H1 (cell line): ENCODE measurements at regions not wholly inside any gene's neighbourhood (a gene's known extent, or its start where the extent isn't known, plus 50 kb on each side); places are given as distances from the start of the nearest gene placed in this dataset.
A peak's percentile ranks its signal among the peaks of the same experiment; 100 is the strongest.

Experiments used
- CTCF ChIA-PET: fragments of 300-600 bp; sonication (Branson Sonifier 250); formaldehyde crosslinking; loops from one replicate; lab custom pipeline; 2021; ENCODE audit not compliant: partially characterized antibody; lab: Charles Lee
- POLR2A ChIA-PET: fragments of 300-600 bp; sonication (Branson Sonifier 250); formaldehyde crosslinking; loops from one replicate; lab custom pipeline; 2021; ENCODE audit warnings: inconsistent platforms; ENCODE audit not compliant: partially characterized antibody; lab: Charles Lee
- DNase-seq, 2 experiments: peaks; one replicate each; pipeline versions ENCODE4 v3.0.0 to v3.0.0-alpha.2; 2010 to 2022; ENCODE audit warnings: low spot score in 2 of 2, low read depth in 1 of 2, mixed read lengths in 1 of 2
- FAIRE-seq: peaks from 2 replicates; lab custom pipeline; 2011; peaks lifted over from hg19 to GRCh38; lab: Jason Lieb, UNC
- H2AFZ ChIP-seq: 2 replicates; pipeline ENCODE4 v1.8.1; 2012; ENCODE audit warnings: low read length, inconsistent platforms
- H2AK5ac ChIP-seq: 2 replicates; pipeline ENCODE4 v1.6.1; 2013; ENCODE audit warnings: low read depth, low read length
- H2BK120ac ChIP-seq: replicated peaks from 2 replicates; pipeline ENCODE3; 2013; ENCODE audit warnings: low read depth, low read length, inconsistent platforms
- H2BK12ac ChIP-seq: 2 replicates; pipeline ENCODE4 v1.6.1; 2013; ENCODE audit warnings: low read depth, low read length
- H2BK15ac ChIP-seq: 2 replicates; pipeline ENCODE4 v1.6.1; 2013; ENCODE audit warnings: low read length
- H2BK20ac ChIP-seq: 2 replicates; pipeline ENCODE4 v1.6.1; 2013; ENCODE audit warnings: low read length
- H2BK5ac ChIP-seq: 2 replicates; pipeline ENCODE4 v1.6.1; 2013; ENCODE audit warnings: low read depth, low read length
- H3K14ac ChIP-seq: 2 replicates; pipeline ENCODE4 v1.6.1; 2013; ENCODE audit warnings: inconsistent platforms; ENCODE audit not compliant: insufficient read length
- H3K18ac ChIP-seq: 2 replicates; pipeline ENCODE4 v1.6.1; 2013; ENCODE audit warnings: low read length; ENCODE audit errors: extremely low read depth
- H3K23ac ChIP-seq: 2 replicates; pipeline ENCODE4 v1.6.1; 2013; ENCODE audit warnings: inconsistent platforms; ENCODE audit not compliant: insufficient read length
- H3K23me2 ChIP-seq: 2 replicates; pipeline ENCODE4 v1.6.1; 2013; ENCODE audit warnings: low read depth, low read length
- H3K27ac ChIP-seq: 2 replicates; pipeline ENCODE4 v1.6.1; 2011; ENCODE audit warnings: low read depth, low read length, inconsistent platforms
- H3K27me3 ChIP-seq, 4 experiments: replicated peaks in 1 of 4; 1 replicate in 1 of 4; 2 replicates in 3 of 4; pipeline versions ENCODE4 v1.6.1 to v1.8.1; 2011 to 2013; ENCODE audit warnings: low read length in 3 of 4, mild to moderate bottlenecking in 3 of 4, inconsistent platforms in 2 of 4, mixed read lengths in 2 of 4, moderate library complexity in 1 of 4; ENCODE audit not compliant: control insufficient read depth in 3 of 4, insufficient read depth in 3 of 4; ENCODE audit errors: extremely low read depth in 1 of 4
- H3K36me3 ChIP-seq, 4 experiments: 2 replicates each; pipeline versions ENCODE4 v1.6.1 to v1.8.1; 2011 to 2013; ENCODE audit warnings: mild to moderate bottlenecking in 4 of 4, low read length in 3 of 4, moderate library complexity in 2 of 4, control low read depth in 1 of 4, inconsistent platforms in 1 of 4; ENCODE audit not compliant: insufficient read depth in 4 of 4, control insufficient read depth in 2 of 4
- H3K4ac ChIP-seq: replicated peaks from 2 replicates; pipeline ENCODE3; 2013; ENCODE audit warnings: low read length, low read depth, mixed read lengths, inconsistent platforms; ENCODE audit not compliant: insufficient read length
- H3K4me1 ChIP-seq, 4 experiments: replicated peaks in 1 of 4; 1 replicate in 1 of 4; 2 replicates in 3 of 4; pipeline versions ENCODE4 v1.6.1 to v1.8.1; 2011 to 2013; ENCODE audit warnings: low read length in 3 of 4, inconsistent platforms in 2 of 4, mixed read lengths in 1 of 4; ENCODE audit not compliant: insufficient read depth in 4 of 4, control insufficient read depth in 3 of 4
- H3K4me2 ChIP-seq, 2 experiments: 2 replicates each; pipeline versions ENCODE4 v1.6.1 to v1.8.1; 2011 to 2013; ENCODE audit warnings: low read depth in 2 of 2, low read length in 2 of 2, control low read depth in 1 of 2, inconsistent platforms in 1 of 2, mild to moderate bottlenecking in 1 of 2; ENCODE audit not compliant: insufficient read depth in 1 of 2
- H3K4me3 ChIP-seq, 4 experiments: fragments of 200-600, 300-600 bp in 1 of 4; sonication (generic), shearing (Covaris generic), sonication (Bioruptor Twin) in 1 of 4; 2 replicates each; pipeline versions ENCODE4 v1.5.1 to v1.8.1; 2011 to 2016; ENCODE audit warnings: low read length in 4 of 4, low read depth in 3 of 4, control low read depth in 2 of 4, inconsistent platforms in 2 of 4, mild to moderate bottlenecking in 2 of 4, mixed read lengths in 1 of 4, moderate library complexity in 1 of 4; ENCODE audit not compliant: insufficient read depth in 2 of 4; ENCODE audit errors: extremely low read depth in 1 of 4
- H3K56ac ChIP-seq: replicated peaks from 2 replicates; pipeline ENCODE3; 2013; ENCODE audit warnings: low read depth, mild to moderate bottlenecking, mixed read lengths, low read length, inconsistent platforms; ENCODE audit not compliant: insufficient read length
- H3K79me1 ChIP-seq: 2 replicates; pipeline ENCODE4 v1.6.1; 2013; ENCODE audit warnings: low read depth, low read length, control low read depth
- H3K79me2 ChIP-seq, 2 experiments: 2 replicates each; pipeline versions ENCODE4 v1.6.1 to v1.8.1; 2012 to 2013; ENCODE audit warnings: low read length in 2 of 2, mild to moderate bottlenecking in 2 of 2, inconsistent platforms in 1 of 2; ENCODE audit not compliant: insufficient read depth in 2 of 2, control insufficient read depth in 1 of 2
- H3K9ac ChIP-seq, 4 experiments: replicated peaks in 1 of 4; 1 replicate in 1 of 4; 2 replicates in 3 of 4; pipeline versions ENCODE4 v1.6.1 to v1.8.1; 2011 to 2013; ENCODE audit warnings: low read depth in 3 of 4, low read length in 3 of 4, control low read depth in 2 of 4, mild to moderate bottlenecking in 2 of 4, moderate library complexity in 2 of 4, inconsistent platforms in 1 of 4; ENCODE audit errors: extremely low read depth in 1 of 4
- H3K9me3 ChIP-seq, 2 experiments: 2 replicates each; pipeline versions ENCODE4 v1.6.1 to v1.8.1; 2012 to 2013; ENCODE audit warnings: mild to moderate bottlenecking in 2 of 2, moderate library complexity in 2 of 2, control low read depth in 1 of 2, inconsistent platforms in 1 of 2, low read depth in 1 of 2, low read length in 1 of 2, mixed read lengths in 1 of 2; ENCODE audit not compliant: insufficient read depth in 2 of 2
- H4K20me1 ChIP-seq, 2 experiments: replicated peaks in 1 of 2; 2 replicates each; pipeline versions ENCODE3 to v1.8.1; 2011 to 2013; ENCODE audit warnings: inconsistent platforms in 2 of 2, low read length in 2 of 2, mild to moderate bottlenecking in 1 of 2; ENCODE audit not compliant: insufficient read depth in 2 of 2, control insufficient read depth in 1 of 2
- H4K5ac ChIP-seq: 2 replicates; pipeline ENCODE4 v1.6.1; 2013; ENCODE audit warnings: low read length, low read depth, mixed read lengths, inconsistent platforms; ENCODE audit not compliant: insufficient read length
- H4K8ac ChIP-seq: 2 replicates; pipeline ENCODE4 v1.8.0; 2013; ENCODE audit warnings: mild to moderate bottlenecking, moderate library complexity, low read length, inconsistent platforms; ENCODE audit not compliant: insufficient read depth; ENCODE audit errors: extremely low read depth
- H4K91ac ChIP-seq: replicated peaks from 2 replicates; pipeline ENCODE3; 2013; ENCODE audit warnings: low read length, mixed read lengths, inconsistent platforms; ENCODE audit not compliant: insufficient read length
- BACH1 ChIP-seq: IDR thresholded peaks from 2 replicates; pipeline ENCODE4 v1.6.1; 2012; ENCODE audit warnings: low read length, improper control_type of control experiment
- KDM1A ChIP-seq: fragments of 200-600, 300-600 bp; sonication (generic); IDR thresholded peaks from 2 replicates; pipeline ENCODE4 v1.7.1; 2016; ENCODE audit warnings: mild to moderate bottlenecking, low read length, borderline replicate concordance
- MAFK ChIP-seq: IDR thresholded peaks from 2 replicates; pipeline ENCODE4 v1.6.1; 2012; ENCODE audit warnings: low read depth, mild to moderate bottlenecking, improper control_type of control experiment, low read length
- MAX ChIP-seq: IDR thresholded peaks from 2 replicates; pipeline ENCODE4 v1.6.1; 2012; ENCODE audit warnings: inconsistent platforms
- NRF1 ChIP-seq: IDR thresholded peaks from 2 replicates; pipeline ENCODE4 v1.6.1; 2011; ENCODE audit warnings: mild to moderate bottlenecking, low read depth, low read length, improper control_type of control experiment
- RAD21 ChIP-seq, 2 experiments: IDR thresholded peaks in 1 of 2; conservative IDR thresholded peaks in 1 of 2; 2 replicates each; pipeline ENCODE4 v1.6.1; 2011; ENCODE audit warnings: low read depth in 2 of 2, low read length in 2 of 2, improper control_type of control experiment in 1 of 2, inconsistent platforms in 1 of 2, mild to moderate bottlenecking in 1 of 2, moderate library complexity in 1 of 2
- YY1 ChIP-seq: IDR thresholded peaks from 2 replicates; pipeline ENCODE4 v1.6.1; 2011; ENCODE audit warnings: low read depth, mild to moderate bottlenecking, low read length
- WGBS, 2 experiments: shearing (Covaris generic) in 1 of 2; methylation state at CpG; one replicate each; pipeline versions ENCODE4 v1.1.6 to v1.1.7; 2013 to 2015; ENCODE audit warnings: low lambda C conversion rate in 2 of 2, mixed read lengths in 2 of 2, inconsistent platforms in 1 of 2, low coverage in 1 of 2, missing lambda C conversion rate in 1 of 2; ENCODE audit not compliant: insufficient replicate concordance in 2 of 2, insufficient coverage in 1 of 2, insufficient read length in 1 of 2; ENCODE audit errors: extremely low coverage in 1 of 2, missing lambda C conversion rate in 1 of 2; 5-methylcytosine and 5-hydroxymethylcytosine counted together
- TF ChIP-seq, protein P1 (sequence below), 3 experiments: IDR thresholded peaks; 1 replicate in 2 of 3; 2 replicates in 1 of 3; pipeline versions ENCODE4 v1.5.1 to v1.6.1; 2011; ENCODE audit warnings: low read length in 3 of 3, mild to moderate bottlenecking in 3 of 3, inconsistent platforms in 2 of 3, low read depth in 1 of 3, moderate library complexity in 1 of 3; ENCODE audit not compliant: insufficient read depth in 1 of 3; ENCODE audit errors: control extremely low read depth in 1 of 3

GRCh38 chr1:25037174-25038074, 107.3 kb upstream of the RUNX3 start:
- no peak overlapping the region for H3K9ac ChIP-seq
- no peak overlapping the region for H2BK20ac ChIP-seq
- CTCF ChIA-PET: interaction anchor here (0.6 to 5.3 kb wide), 68 partner anchors 9 to 646 kb away, joined by 3 to 59 read pairs (median 4); no protein-coding TSS in a partner anchor
- H2AK5ac ChIP-seq: no peak overlapping the region
- no peak overlapping the region for H3K4ac ChIP-seq
- H2BK12ac ChIP-seq: peak overlapping the region; percentile 51; the same call in 1 of the 2 replicates
- DNase-seq (peak in 1 of 2 experiments; percentile 82), FAIRE-seq (peak; percentile 60)
- H3K23ac ChIP-seq: no peak overlapping the region
- H2BK120ac ChIP-seq: no peak overlapping the region
- no peak overlapping the region for H4K5ac ChIP-seq
- no peak overlapping the region for H3K27ac ChIP-seq
- no peak overlapping the region for H3K14ac ChIP-seq
- H3K18ac ChIP-seq: no peak overlapping the region; the same call in 1 of the 2 replicates
- no peak overlapping the region for H3K4me3 ChIP-seq
- H2AFZ ChIP-seq: no peak overlapping the region
- 62% methylated on average over 9 of the region's 11 CpGs; no CpG with 5 or more reads in 1 of the 2 experiments for WGBS, 2 experiments
- H2BK15ac ChIP-seq: 0 out of 2 replicates have a peak overlapping the region, but pooled peaks have one; percentile 36
- H3K4me1 ChIP-seq: peaks cover 0 to 3% (median under 1%) of the 10 kb centered on the region in 4 experiments; a peak in 2 of 7 replicates
- peaks cover 0 to 10% of the 10 kb centered on the region in 2 experiments for H4K20me1 ChIP-seq
- no peaks in the 10 kb centered on the region for H3K79me1 ChIP-seq
- no peak overlapping the region for H2BK5ac ChIP-seq
- no peaks in the 10 kb centered on the region for H3K79me2 ChIP-seq
- no peak overlapping the region for H3K4me2 ChIP-seq
- H3K27me3 ChIP-seq: no peaks in the 10 kb centered on the region
- peaks cover 8% of the 10 kb centered on the region for H3K23me2 ChIP-seq
- POLR2A ChIA-PET: interaction anchor here (1.3 kb wide), 1 partner anchor 96 kb away, joined by 3 read pairs; no protein-coding TSS in a partner anchor
- no peak overlapping the region for H4K91ac ChIP-seq
- no peaks in the 10 kb centered on the region for H3K9me3 ChIP-seq
- H3K56ac ChIP-seq: no peak overlapping the region
- no peak overlapping the region for H4K8ac ChIP-seq
- no peaks in the 10 kb centered on the region for H3K36me3 ChIP-seq
- TF ChIP-seq BACH1: no peak
- peak; percentile 66; the same call in 1 of the 2 replicates for TF ChIP-seq YY1
- TF ChIP-seq, protein P1, sequence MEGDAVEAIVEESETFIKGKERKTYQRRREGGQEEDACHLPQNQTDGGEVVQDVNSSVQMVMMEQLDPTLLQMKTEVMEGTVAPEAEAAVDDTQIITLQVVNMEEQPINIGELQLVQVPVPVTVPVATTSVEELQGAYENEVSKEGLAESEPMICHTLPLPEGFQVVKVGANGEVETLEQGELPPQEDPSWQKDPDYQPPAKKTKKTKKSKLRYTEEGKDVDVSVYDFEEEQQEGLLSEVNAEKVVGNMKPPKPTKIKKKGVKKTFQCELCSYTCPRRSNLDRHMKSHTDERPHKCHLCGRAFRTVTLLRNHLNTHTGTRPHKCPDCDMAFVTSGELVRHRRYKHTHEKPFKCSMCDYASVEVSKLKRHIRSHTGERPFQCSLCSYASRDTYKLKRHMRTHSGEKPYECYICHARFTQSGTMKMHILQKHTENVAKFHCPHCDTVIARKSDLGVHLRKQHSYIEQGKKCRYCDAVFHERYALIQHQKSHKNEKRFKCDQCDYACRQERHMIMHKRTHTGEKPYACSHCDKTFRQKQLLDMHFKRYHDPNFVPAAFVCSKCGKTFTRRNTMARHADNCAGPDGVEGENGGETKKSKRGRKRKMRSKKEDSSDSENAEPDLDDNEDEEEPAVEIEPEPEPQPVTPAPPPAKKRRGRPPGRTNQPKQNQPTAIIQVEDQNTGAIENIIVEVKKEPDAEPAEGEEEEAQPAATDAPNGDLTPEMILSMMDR (IDR thresholded peaks at IDR 0.05; ENCODE audit: control extremely low read depth in 1 of 3, insufficient read depth in 1 of 3, low read depth in 1 of 3, low read length in 3 of 3): peak; percentile 82 to 85 (median 83)
- TF ChIP-seq KDM1A: peak; percentile 50; the same call in 1 of the 2 replicates
- 0 out of 2 replicates have a peak, but pooled peaks have one; percentile 0 for TF ChIP-seq NRF1
- peak; percentile 29; the same call in 1 of the 2 replicates for TF ChIP-seq MAX
- TF ChIP-seq RAD21 (IDR thresholded peaks at IDR 0.05 in 1 of 2, conservative IDR thresholded peaks at IDR 0.05 in 1 of 2; ENCODE audit: low read depth in 2 of 2, low read length in 2 of 2): peak; percentile 46 to 66
- TF ChIP-seq MAFK: no peak
